ENCODE measurements at regions not wholly inside any gene's neighbourhood (a gene's known extent, or its start where the extent isn't known, plus 50 kb on each side); places are given as distances from the start of the nearest gene placed in this dataset.

- TF ChIP-seq CTCF (conservative IDR thresholded peaks at IDR 0.05 in 1 of 2, IDR thresholded peaks at IDR 0.05 in 1 of 2; ENCODE audit: extremely low read depth in 1 of 2, insufficient read depth in 1 of 2, low read depth in 1 of 2, low read length in 2 of 2) (no peak), EZH2 (IDR thresholded peaks at IDR 0.05; ENCODE audit: borderline replicate concordance, low read length) (no peak)
Measured at GRCh38 chr13:58619396-58620113, 988.0 kb downstream of the PCDH17 start.

All from mammary epithelial cell (primary cell).